ENCODE measurements at regions not wholly inside any gene's neighbourhood (a gene's known extent, or its start where the extent isn't known, plus 50 kb on each side); places are given as distances from the start of the nearest gene placed in this dataset.

DNA sequence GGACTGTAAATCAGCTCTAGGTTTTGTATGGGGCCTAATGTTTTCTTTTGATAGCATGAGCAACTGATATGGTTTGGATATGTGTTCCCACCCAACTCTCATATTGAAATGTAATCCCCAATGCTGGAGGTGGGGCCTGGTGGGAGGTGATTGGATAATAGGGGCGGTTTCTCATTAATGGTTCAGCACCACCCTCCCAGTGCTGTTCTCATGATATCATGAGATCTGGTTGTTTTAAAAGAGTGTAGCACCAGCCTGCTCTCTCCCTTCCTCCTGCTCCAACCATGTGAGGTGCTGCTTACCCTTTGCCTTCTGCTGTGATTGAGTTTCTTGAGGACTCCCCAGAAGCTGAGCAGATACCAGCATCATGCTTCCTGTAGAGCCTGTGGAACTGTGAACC lies 140.2 kb upstream of the SKOR2 start:
- Mint-ChIP-seq H3K27me3 (peaks cover 8 to 14% of the 10 kb centered on the region in 2 donors), H3K4me3 (no peak overlapping the region), H3K4me1 (no peaks in the 10 kb centered on the region), H3K36me3 (no peaks in the 10 kb centered on the region), H3K27ac (no peak overlapping the region), H3K9me3 (peaks cover 0 to 2% (median 0%) of the 10 kb centered on the region in 3 donors)
- Histone ChIP-seq H3K9me3 (no peaks in the 10 kb centered on the region), H3K27ac (ENCODE audit: low read length) (no peak overlapping the region), H3K4me3 (ENCODE audit: control insufficient read depth in 1 of 2, extremely low read depth in 1 of 2, low read length in 1 of 2) (no peak overlapping the region), H3K4me1 (ENCODE audit: control insufficient read depth in 1 of 2, extremely low read depth in 1 of 2, insufficient read depth in 2 of 2, low read length in 2 of 2) (no peaks in the 10 kb centered on the region), H3K36me3 (ENCODE audit: control insufficient read depth in 2 of 2, extremely low read depth in 1 of 2, insufficient read depth in 1 of 2, low read length in 1 of 2) (no peaks in the 10 kb centered on the region), H3K27me3 (replicated peaks in 1 of 2; ENCODE audit: control insufficient read depth in 2 of 2, extremely low read depth in 1 of 2, insufficient read depth in 2 of 2, low read length in 1 of 2) (peaks cover 0 to 4% of the 10 kb centered on the region in 2 experiments)
- no CpG with 5 or more reads among the region's 1 CpG for WGBS (ENCODE audit: insufficient coverage)
- ATAC-seq (replicated peaks in 1 of 4) (no peak), DNase-seq (no peak)
- CTCF ChIA-PET = no interaction called here
- POLR2A ChIA-PET = no interaction called here

DNA sequence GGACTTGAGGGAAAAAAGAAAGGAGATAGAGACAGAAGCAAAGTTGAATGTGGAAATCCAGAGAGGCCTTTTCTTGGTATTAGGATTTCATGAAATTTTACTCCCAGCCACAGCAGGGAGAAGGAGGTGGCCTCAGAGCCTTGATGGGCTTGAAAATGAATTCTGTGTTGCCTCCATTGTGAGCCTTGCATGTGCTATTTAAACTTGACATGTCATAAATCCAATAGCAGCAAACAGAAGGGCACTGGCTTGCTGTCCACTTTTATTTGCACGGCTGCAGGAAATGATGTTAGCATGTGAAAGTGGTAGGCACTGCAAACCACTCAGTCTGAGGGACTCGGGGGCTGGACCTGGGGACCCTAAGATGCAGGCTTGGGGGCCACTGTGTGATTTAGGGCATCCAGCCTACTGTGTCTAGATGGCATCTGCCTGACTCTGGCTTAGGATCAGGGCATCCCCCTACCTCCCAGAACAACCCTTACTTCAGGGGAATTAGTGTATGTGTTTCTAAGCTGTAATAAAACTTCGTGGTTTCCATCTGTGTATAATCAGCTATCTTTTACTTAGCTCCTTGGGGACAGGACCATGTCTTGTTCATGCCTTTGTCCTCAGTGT lies 139.1 kb upstream of the SKOR2 start:
- Mint-ChIP-seq H3K9me3 (peaks cover 0 to 3% (median 0%) of the 10 kb centered on the region in 3 donors), H3K27ac (no peak overlapping the region), H3K4me3 (no peak overlapping the region), H3K27me3 (peaks cover 8 to 13% of the 10 kb centered on the region in 2 donors), H3K4me1 (no peaks in the 10 kb centered on the region), H3K36me3 (no peaks in the 10 kb centered on the region)
- Histone ChIP-seq H3K9me3 (no peaks in the 10 kb centered on the region), H3K27ac (ENCODE audit: low read length) (no peak overlapping the region), H3K4me1 (ENCODE audit: control insufficient read depth in 1 of 2, extremely low read depth in 1 of 2, insufficient read depth in 2 of 2, low read length in 2 of 2) (no peaks in the 10 kb centered on the region), H3K27me3 (replicated peaks in 1 of 2; ENCODE audit: control insufficient read depth in 2 of 2, extremely low read depth in 1 of 2, insufficient read depth in 2 of 2, low read length in 1 of 2) (peaks cover 0 to 4% of the 10 kb centered on the region in 2 experiments), H3K36me3 (ENCODE audit: control insufficient read depth in 2 of 2, extremely low read depth in 1 of 2, insufficient read depth in 1 of 2, low read length in 1 of 2) (no peaks in the 10 kb centered on the region), H3K4me3 (ENCODE audit: control insufficient read depth in 1 of 2, extremely low read depth in 1 of 2, low read length in 1 of 2) (no peak overlapping the region)
- CTCF ChIA-PET = no interaction called here
- DNase-seq (no peak), ATAC-seq (replicated peaks in 1 of 4) (no peak)
- POLR2A ChIA-PET = no interaction called here
- WGBS (ENCODE audit: insufficient coverage) = 31% methylated on average over 3 of the region's 3 CpGs

DNA sequence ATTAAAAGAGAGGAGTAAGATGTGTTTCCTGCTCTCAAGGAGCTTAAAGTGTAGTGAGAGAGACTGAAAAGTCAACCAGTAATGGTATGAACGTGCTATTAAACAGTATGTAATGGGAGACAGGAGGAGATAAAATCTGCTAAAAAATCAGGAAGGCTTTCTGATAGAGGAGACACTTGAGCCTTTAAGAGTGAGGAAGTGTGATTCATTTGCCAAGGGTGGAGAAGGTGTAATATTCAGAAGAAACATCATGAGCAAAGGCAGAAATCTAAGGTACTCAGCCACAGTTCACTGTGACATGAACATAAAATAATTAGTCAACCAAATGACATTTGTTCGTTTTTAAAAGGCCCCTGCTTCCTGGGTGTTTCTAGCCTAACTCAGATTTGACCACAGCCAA lies 137.8 kb upstream of the SKOR2 start:
- Mint-ChIP-seq H3K36me3 (no peaks in the 10 kb centered on the region), H3K27ac (no peak overlapping the region), H3K9me3 (peaks cover 0 to 3% (median 0%) of the 10 kb centered on the region in 3 donors), H3K4me1 (no peaks in the 10 kb centered on the region), H3K27me3 (peaks cover 11 to 17% of the 10 kb centered on the region in 2 donors), H3K4me3 (no peak overlapping the region)
- CTCF ChIA-PET = no interaction called here
- Histone ChIP-seq H3K9me3 (no peaks in the 10 kb centered on the region), H3K27me3 (replicated peaks in 1 of 2; ENCODE audit: control insufficient read depth in 2 of 2, extremely low read depth in 1 of 2, insufficient read depth in 2 of 2, low read length in 1 of 2) (peaks cover 0 to 4% of the 10 kb centered on the region in 2 experiments), H3K36me3 (ENCODE audit: control insufficient read depth in 2 of 2, extremely low read depth in 1 of 2, insufficient read depth in 1 of 2, low read length in 1 of 2) (no peaks in the 10 kb centered on the region), H3K27ac (ENCODE audit: low read length) (no peak overlapping the region), H3K4me1 (ENCODE audit: control insufficient read depth in 1 of 2, extremely low read depth in 1 of 2, insufficient read depth in 2 of 2, low read length in 2 of 2) (no peaks in the 10 kb centered on the region), H3K4me3 (ENCODE audit: control insufficient read depth in 1 of 2, extremely low read depth in 1 of 2, low read length in 1 of 2) (no peak overlapping the region)
- ATAC-seq (replicated peaks in 1 of 4) = no peak
- WGBS (ENCODE audit: insufficient coverage) = 26% methylated on average over 2 of the region's 2 CpGs
- no peak for DNase-seq
- POLR2A ChIA-PET = no interaction called here

DNA sequence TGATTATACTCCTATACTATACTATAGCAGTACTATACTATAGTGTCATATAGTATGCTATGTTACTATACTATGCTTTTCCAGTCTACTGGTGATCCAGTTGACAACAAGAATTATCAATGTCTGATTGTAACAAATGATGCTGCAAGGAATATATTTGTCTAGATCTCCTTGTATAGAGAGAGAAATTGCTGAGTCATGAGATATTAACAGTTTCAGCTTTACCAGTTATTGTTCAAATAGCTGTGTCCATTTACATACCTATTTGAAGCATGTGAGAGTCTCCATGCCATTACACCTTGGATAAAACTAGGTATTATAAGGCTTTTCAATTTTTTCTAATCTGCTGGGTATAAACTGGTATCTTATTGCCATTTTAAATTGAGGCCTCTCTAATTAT lies 136.4 kb upstream of the SKOR2 start:
- no peak for ATAC-seq (replicated peaks in 1 of 4)
- H3K9me3 Mint-ChIP-seq = peaks cover 0 to 3% (median 0%) of the 10 kb centered on the region in 3 donors
- Histone ChIP-seq H3K9me3 (no peaks in the 10 kb centered on the region), H3K4me3 (ENCODE audit: control insufficient read depth in 1 of 2, extremely low read depth in 1 of 2, low read length in 1 of 2) (no peak overlapping the region), H3K27ac (ENCODE audit: low read length) (no peak overlapping the region), H3K36me3 (ENCODE audit: control insufficient read depth in 2 of 2, extremely low read depth in 1 of 2, insufficient read depth in 1 of 2, low read length in 1 of 2) (no peaks in the 10 kb centered on the region), H3K27me3 (replicated peaks in 1 of 2; ENCODE audit: control insufficient read depth in 2 of 2, extremely low read depth in 1 of 2, insufficient read depth in 2 of 2, low read length in 1 of 2) (peaks cover 0 to 7% of the 10 kb centered on the region in 2 experiments), H3K4me1 (ENCODE audit: control insufficient read depth in 1 of 2, extremely low read depth in 1 of 2, insufficient read depth in 2 of 2, low read length in 2 of 2) (no peaks in the 10 kb centered on the region)
- ChIA-PET CTCF (no interaction called here), POLR2A (no interaction called here)
- no peak overlapping the region for H3K27ac Mint-ChIP-seq
- H3K36me3 Mint-ChIP-seq = no peaks in the 10 kb centered on the region
- H3K4me3 Mint-ChIP-seq = no peak overlapping the region
- no peaks in the 10 kb centered on the region for H3K4me1 Mint-ChIP-seq
- no peak for DNase-seq
- H3K27me3 Mint-ChIP-seq = peaks cover 11 to 22% of the 10 kb centered on the region in 2 donors

DNA sequence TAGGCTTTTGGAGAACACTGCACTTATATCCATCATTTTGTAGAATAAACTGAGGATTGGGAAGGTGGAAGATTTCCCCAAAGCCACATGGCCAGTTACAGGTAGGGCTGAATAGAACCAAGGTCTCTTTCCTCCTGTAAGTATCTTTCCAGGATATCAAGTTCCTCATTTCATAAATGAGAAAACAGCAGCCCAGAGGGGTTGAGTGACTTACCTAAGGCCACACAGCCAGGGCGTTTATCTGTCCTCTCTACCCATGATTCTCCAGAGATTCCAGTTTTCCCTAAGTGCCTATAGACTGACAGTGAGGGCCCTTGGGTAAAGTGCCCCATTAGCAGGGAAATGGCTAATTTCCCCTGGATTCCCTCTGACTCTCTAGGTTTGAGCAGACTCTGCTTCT lies 132.3 kb upstream of the SKOR2 start:
- H3K4me1 ChIP-seq (ENCODE audit: control insufficient read depth in 1 of 2, extremely low read depth in 1 of 2, insufficient read depth in 2 of 2, low read length in 2 of 2) = no peaks in the 10 kb centered on the region
- Mint-ChIP-seq H3K9me3 (peaks cover 0 to 7% (median 0%) of the 10 kb centered on the region in 3 donors), H3K4me1 (no peaks in the 10 kb centered on the region), H3K4me3 (no peak overlapping the region), H3K27me3 (peaks cover 3 to 19% of the 10 kb centered on the region in 2 donors), H3K27ac (no peak overlapping the region), H3K36me3 (no peaks in the 10 kb centered on the region)
- ATAC-seq (replicated peaks in 1 of 4) (no peak), DNase-seq (no peak)
- H3K36me3 ChIP-seq (ENCODE audit: control insufficient read depth in 2 of 2, extremely low read depth in 1 of 2, insufficient read depth in 1 of 2, low read length in 1 of 2) = no peaks in the 10 kb centered on the region
- H3K27me3 ChIP-seq (replicated peaks in 1 of 2; ENCODE audit: control insufficient read depth in 2 of 2, extremely low read depth in 1 of 2, insufficient read depth in 2 of 2, low read length in 1 of 2) = peaks cover 0 to 7% of the 10 kb centered on the region in 2 experiments
- no peaks in the 10 kb centered on the region for H3K9me3 ChIP-seq
- no CpG with 5 or more reads among the region's 1 CpG for WGBS (ENCODE audit: insufficient coverage)
- CTCF ChIA-PET = no interaction called here
- no peak overlapping the region for H3K27ac ChIP-seq (ENCODE audit: low read length)
- H3K4me3 ChIP-seq (ENCODE audit: control insufficient read depth in 1 of 2, extremely low read depth in 1 of 2, low read length in 1 of 2) = no peak overlapping the region
- POLR2A ChIA-PET = no interaction called here

DNA sequence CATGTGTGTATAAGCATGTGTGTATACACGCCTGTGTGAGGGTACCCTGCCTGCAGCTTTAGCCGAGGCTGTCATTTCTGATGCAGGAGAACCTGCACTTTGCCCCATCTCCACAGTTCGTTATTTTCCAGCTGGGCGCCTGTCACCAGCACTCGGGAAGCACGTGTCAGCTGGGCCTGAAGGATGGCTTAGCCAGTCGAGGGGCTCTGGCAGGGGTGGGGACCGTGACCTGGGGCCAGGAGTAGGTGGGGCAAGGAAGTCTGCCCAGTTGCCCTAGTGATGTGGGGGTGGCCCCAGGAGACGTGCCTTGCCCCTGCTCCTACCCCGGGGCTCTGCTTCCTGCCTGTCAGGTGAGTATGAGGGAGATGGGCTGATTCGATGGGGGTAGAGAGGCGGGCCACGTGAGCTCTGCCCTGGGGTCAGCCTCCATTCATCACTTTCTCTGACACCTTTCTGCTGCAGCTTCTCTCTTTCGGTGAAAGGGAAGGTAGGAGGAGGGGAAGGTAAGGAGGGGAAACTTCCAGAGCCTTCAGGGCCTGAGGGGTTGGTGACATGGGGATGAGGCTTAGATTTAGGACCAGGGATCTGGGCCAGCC lies 130.6 kb upstream of the SKOR2 start:
- peaks cover 3 to 24% of the 10 kb centered on the region in 2 donors for H3K27me3 Mint-ChIP-seq
- no peak overlapping the region for H3K4me3 Mint-ChIP-seq
- CTCF ChIA-PET = interaction anchor here in 1 of 2 donors (0.6 kb wide), 1 partner anchor 80 kb away, joined by 3 read pairs; no protein-coding TSS in a partner anchor
- Histone ChIP-seq H3K9me3 (no peaks in the 10 kb centered on the region), H3K27me3 (replicated peaks in 1 of 2; ENCODE audit: control insufficient read depth in 2 of 2, extremely low read depth in 1 of 2, insufficient read depth in 2 of 2, low read length in 1 of 2) (peaks cover 0 to 13% of the 10 kb centered on the region in 2 experiments), H3K4me1 (ENCODE audit: control insufficient read depth in 1 of 2, extremely low read depth in 1 of 2, insufficient read depth in 2 of 2, low read length in 2 of 2) (no peaks in the 10 kb centered on the region), H3K36me3 (ENCODE audit: control insufficient read depth in 2 of 2, extremely low read depth in 1 of 2, insufficient read depth in 1 of 2, low read length in 1 of 2) (no peaks in the 10 kb centered on the region), H3K27ac (ENCODE audit: low read length) (no peak overlapping the region), H3K4me3 (ENCODE audit: control insufficient read depth in 1 of 2, extremely low read depth in 1 of 2, low read length in 1 of 2) (no peak overlapping the region)
- H3K36me3 Mint-ChIP-seq = no peaks in the 10 kb centered on the region
- no peaks in the 10 kb centered on the region for H3K4me1 Mint-ChIP-seq
- POLR2A ChIA-PET = no interaction called here
- H3K27ac Mint-ChIP-seq = no peak overlapping the region
- ATAC-seq (replicated peaks in 1 of 4) (no peak), DNase-seq (no peak)
- peaks cover 0 to 7% (median 0%) of the 10 kb centered on the region in 3 donors for H3K9me3 Mint-ChIP-seq
- WGBS (ENCODE audit: insufficient coverage) = 43% methylated on average over 8 of the region's 14 CpGs
